ENCODE measurements at regions not wholly inside any gene's neighbourhood (a gene's known extent, or its start where the extent isn't known, plus 50 kb on each side); places are given as distances from the start of the nearest gene placed in this dataset.

DNA sequence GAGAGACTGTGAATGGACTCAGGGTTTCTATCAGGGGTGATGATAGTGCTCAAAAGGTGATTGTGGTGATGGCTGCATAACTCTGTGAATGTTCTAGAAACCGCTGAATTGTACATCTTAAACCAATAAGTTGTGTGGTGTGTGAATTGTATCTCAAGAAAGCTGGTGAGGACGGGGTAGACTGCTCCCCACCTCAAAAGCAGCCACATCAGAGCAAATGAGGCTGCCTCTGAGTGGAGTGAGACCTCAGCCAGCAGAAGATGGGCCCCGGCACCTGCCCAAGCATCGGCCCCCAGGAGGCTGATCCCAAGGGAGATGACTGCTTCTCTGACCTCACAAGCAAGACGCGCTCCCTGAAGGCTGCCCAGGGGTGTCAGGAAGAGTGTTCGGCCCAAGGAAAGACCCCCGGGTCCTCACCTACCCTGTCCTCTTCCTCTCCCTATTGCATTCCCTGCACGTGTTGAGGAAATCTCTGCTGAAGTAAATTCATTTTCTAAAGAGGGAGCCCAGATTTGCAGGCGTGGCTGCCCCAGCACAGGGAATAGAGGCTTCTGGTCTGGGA lies 279.3 kb upstream of the SHH start:
- DNase-seq (ENCODE audit: low read depth), result no peak
- TF ChIP-seq, protein P1, sequence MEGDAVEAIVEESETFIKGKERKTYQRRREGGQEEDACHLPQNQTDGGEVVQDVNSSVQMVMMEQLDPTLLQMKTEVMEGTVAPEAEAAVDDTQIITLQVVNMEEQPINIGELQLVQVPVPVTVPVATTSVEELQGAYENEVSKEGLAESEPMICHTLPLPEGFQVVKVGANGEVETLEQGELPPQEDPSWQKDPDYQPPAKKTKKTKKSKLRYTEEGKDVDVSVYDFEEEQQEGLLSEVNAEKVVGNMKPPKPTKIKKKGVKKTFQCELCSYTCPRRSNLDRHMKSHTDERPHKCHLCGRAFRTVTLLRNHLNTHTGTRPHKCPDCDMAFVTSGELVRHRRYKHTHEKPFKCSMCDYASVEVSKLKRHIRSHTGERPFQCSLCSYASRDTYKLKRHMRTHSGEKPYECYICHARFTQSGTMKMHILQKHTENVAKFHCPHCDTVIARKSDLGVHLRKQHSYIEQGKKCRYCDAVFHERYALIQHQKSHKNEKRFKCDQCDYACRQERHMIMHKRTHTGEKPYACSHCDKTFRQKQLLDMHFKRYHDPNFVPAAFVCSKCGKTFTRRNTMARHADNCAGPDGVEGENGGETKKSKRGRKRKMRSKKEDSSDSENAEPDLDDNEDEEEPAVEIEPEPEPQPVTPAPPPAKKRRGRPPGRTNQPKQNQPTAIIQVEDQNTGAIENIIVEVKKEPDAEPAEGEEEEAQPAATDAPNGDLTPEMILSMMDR (IDR thresholded peaks at IDR 0.05; ENCODE audit: insufficient read depth, low read depth, low read length), result no peak
- no peak overlapping the region for H3K4me3 ChIP-seq (ENCODE audit: low read depth, low read length)

- TF ChIP-seq, protein P1 (IDR thresholded peaks at IDR 0.05; ENCODE audit: insufficient read depth, low read depth, low read length), result no peak
- no peak overlapping the region for H3K4me3 ChIP-seq (ENCODE audit: low read depth, low read length)
- no peak for DNase-seq (ENCODE audit: low read depth)
These were observed 278.7 kb upstream of the SHH start for GRCh38 chr7:156090988-156091387.

DNA sequence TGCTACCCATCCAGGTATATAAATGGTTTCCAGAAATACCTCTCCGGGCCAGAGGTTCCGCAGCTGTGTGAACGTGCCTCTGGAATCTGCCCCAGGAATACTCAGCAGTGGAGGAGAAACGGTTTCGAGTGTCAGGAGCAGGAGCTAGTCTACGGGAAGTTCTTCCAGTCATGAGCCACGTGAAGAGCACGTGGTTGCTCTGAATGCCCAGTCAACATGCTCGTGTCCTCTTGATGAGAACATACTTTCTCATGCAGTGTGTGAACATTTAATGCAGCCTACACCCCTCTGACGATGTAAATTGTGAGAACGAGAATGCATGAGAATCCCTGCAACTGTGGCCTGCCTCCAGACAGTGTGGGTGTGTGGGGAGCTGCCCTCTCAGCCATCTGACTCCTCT lies 277.0 kb upstream of the SHH start:
- DNase-seq (ENCODE audit: low read depth), result no peak
- TF ChIP-seq, protein P1 (IDR thresholded peaks at IDR 0.05; ENCODE audit: insufficient read depth, low read depth, low read length), result no peak
- H3K4me3 ChIP-seq (ENCODE audit: low read depth, low read length), result no peak overlapping the region

DNA sequence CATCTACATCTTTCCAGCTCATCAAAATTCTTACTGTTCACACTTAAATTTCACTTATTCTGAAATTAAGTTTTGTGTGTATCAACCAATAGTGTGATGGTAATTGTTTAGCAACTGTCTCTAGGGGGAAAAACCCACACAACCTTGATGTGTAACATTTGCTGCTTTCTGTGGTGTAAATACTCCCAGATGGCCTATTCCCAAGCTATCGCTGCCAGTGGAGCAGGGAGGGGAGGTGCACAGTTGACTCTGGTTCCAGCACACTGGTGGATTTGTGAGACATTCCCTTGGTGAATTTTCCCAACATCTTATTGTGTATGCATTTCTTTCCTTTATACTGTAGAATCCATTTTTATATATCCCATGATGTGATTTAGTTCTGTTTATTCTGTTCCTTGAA lies 275.9 kb upstream of the SHH start:
- no peak for DNase-seq (ENCODE audit: low read depth)
- TF ChIP-seq, protein P1 (IDR thresholded peaks at IDR 0.05; ENCODE audit: insufficient read depth, low read depth, low read length), result no peak
- no peak overlapping the region for H3K4me3 ChIP-seq (ENCODE audit: low read depth, low read length)

- TF ChIP-seq, protein P1 (IDR thresholded peaks at IDR 0.05; ENCODE audit: insufficient read depth, low read depth, low read length), result no peak
These were observed 270.1 kb upstream of the SHH start for GRCh38 chr7:156082048-156083040.

DNA sequence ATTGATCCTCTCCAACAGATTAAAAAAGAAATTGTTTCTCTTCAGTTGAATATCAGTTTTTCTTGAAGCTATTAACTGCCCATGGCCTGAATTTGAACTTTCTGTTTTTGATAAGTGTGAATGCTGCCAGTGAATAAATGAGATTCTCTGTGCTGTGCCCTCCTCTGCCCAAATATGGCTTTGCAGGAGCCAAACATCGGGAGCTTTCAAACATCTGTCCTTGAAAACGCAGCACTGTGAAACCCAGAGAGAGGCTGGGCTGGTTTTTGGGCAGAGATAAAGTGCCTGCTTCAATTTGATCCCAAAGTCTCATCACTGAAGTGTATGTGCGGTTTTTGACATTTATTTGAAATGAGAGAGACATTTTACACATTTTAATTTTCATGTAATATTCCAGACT lies 268.3 kb upstream of the SHH start:
- TF ChIP-seq, protein P1 (IDR thresholded peaks at IDR 0.05; ENCODE audit: insufficient read depth, low read depth, low read length), result no peak
- no peak overlapping the region for H3K4me3 ChIP-seq (ENCODE audit: low read depth, low read length)
- no peak for DNase-seq (ENCODE audit: low read depth)

More at GRCh38 chr7:156082048-156083040, 270.1 kb upstream of the SHH start:
- no peak for DNase-seq (ENCODE audit: low read depth)
- H3K4me3 ChIP-seq (ENCODE audit: low read depth, low read length), result no peak overlapping the region
